ENCODE measurements at regions not wholly inside any gene's neighbourhood (a gene's known extent, or its start where the extent isn't known, plus 50 kb on each side); places are given as distances from the start of the nearest gene placed in this dataset.

GRCh38 chrX:13893826-13894225 lies 76.9 kb upstream of the GPM6B start:
- no peak overlapping the region for H3K4me3 Mint-ChIP-seq
- intact Hi-C loops (cut with micrococcal nuclease): no loop called here
- no peaks in the 10 kb centered on the region for H3K4me1 Mint-ChIP-seq (ENCODE audit: low read depth)
- ATAC-seq (no peak), DNase-seq (no peak)
- H3K9me3 Mint-ChIP-seq: no peaks in the 10 kb centered on the region
- POLR2A ChIA-PET: no interaction called here
- TF ChIP-seq CTCF (IDR thresholded peaks at IDR 0.05): no peak
- peaks cover 8% of the 10 kb centered on the region for H3K27me3 Mint-ChIP-seq
- CTCF ChIA-PET: no interaction called here
- no peak overlapping the region for H3K27ac Mint-ChIP-seq
- H3K36me3 Mint-ChIP-seq (ENCODE audit: low read depth): no peaks in the 10 kb centered on the region

- Mint-ChIP-seq H3K4me3 (no peak overlapping the region), H3K27ac (no peak overlapping the region), H3K36me3 (ENCODE audit: low read depth) (no peaks in the 10 kb centered on the region), H3K4me1 (ENCODE audit: low read depth) (no peaks in the 10 kb centered on the region), H3K9me3 (no peaks in the 10 kb centered on the region), H3K27me3 (peaks cover 8% of the 10 kb centered on the region)
- TF ChIP-seq CTCF (IDR thresholded peaks at IDR 0.05): no peak
- CTCF ChIA-PET: interaction anchor here (0.9 kb wide), 1 partner anchor 139 kb away, joined by 3 read pairs; no protein-coding TSS in a partner anchor
- intact Hi-C loops (cut with micrococcal nuclease): no loop called here
- no peak for ATAC-seq
- POLR2A ChIA-PET: no interaction called here
- no peak for DNase-seq
Observed at GRCh38 chrX:13892856-13893255, 76.0 kb upstream of the GPM6B start.

- POLR2A ChIA-PET: no interaction called here
- Mint-ChIP-seq H3K9me3 (no peaks in the 10 kb centered on the region), H3K36me3 (ENCODE audit: low read depth) (no peaks in the 10 kb centered on the region), H3K27me3 (peaks cover 8% of the 10 kb centered on the region), H3K4me3 (no peak overlapping the region), H3K4me1 (ENCODE audit: low read depth) (no peaks in the 10 kb centered on the region), H3K27ac (no peak overlapping the region)
- CTCF ChIA-PET: interaction anchor here (0.9 kb wide), 1 partner anchor 141 kb away, joined by 3 read pairs; no protein-coding TSS in a partner anchor
- intact Hi-C loops (cut with micrococcal nuclease): no loop called here
- DNase-seq (no peak), ATAC-seq (no peak)
- no peak for TF ChIP-seq CTCF (IDR thresholded peaks at IDR 0.05)
Observed at GRCh38 chrX:13891377-13892140, 74.7 kb upstream of the GPM6B start.

GRCh38 chrX:13890806-13891205 lies 73.9 kb upstream of the GPM6B start:
- no peaks in the 10 kb centered on the region for H3K4me1 Mint-ChIP-seq (ENCODE audit: low read depth)
- H3K27ac Mint-ChIP-seq: no peak overlapping the region
- intact Hi-C loops (cut with micrococcal nuclease): no loop called here

More at GRCh38 chrX:13890806-13891205, 73.9 kb upstream of the GPM6B start:
- POLR2A ChIA-PET: no interaction called here
- no peak for TF ChIP-seq CTCF (IDR thresholded peaks at IDR 0.05)
- CTCF ChIA-PET: no interaction called here
- Mint-ChIP-seq H3K9me3 (no peaks in the 10 kb centered on the region), H3K27me3 (peaks cover 7% of the 10 kb centered on the region), H3K36me3 (ENCODE audit: low read depth) (no peaks in the 10 kb centered on the region), H3K4me3 (no peak overlapping the region)
- ATAC-seq (no peak), DNase-seq (no peak)

Measured in activated CD8-positive, alpha-beta T cell treated with anti-CD3 and anti-CD28 coated beads for 36 hours (primary cell).